Stimulated activated CD8-positive, alpha-beta memory T cell treated with anti-CD3 and anti-CD28 coated beads, Interleukin-4, amount 100 ng/mL, for 48 hours (primary cell): ENCODE measurements at regions not wholly inside any gene's neighbourhood (a gene's known extent, or its start where the extent isn't known, plus 50 kb on each side); places are given as distances from the start of the nearest gene placed in this dataset.

Experiments used
- DNase-seq: peaks from one replicate; pipeline ENCODE4 v3.0.0-alpha.2; 2020

GRCh38 chr3:30502742-30503073 lies 103.7 kb upstream of the TGFBR2 start:
- no peak for DNase-seq

DNA sequence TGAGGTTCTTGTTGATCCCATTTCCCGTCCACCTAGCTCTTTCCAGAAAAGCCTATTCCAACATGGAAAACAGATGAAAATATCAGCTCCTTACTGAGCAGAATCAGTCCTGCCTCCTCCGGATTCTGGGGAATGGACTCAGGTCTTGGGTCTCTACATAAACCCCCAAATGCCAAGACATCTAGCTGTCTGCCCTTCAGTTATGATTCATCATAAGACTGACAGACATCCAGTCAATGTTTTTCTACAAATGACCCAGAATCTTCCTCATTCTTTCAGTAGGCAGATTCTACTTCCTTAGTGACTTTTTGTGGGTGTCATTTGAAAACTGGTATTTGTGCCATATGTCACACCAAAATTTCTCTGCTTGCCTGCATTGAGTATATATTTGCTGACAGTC lies 103.0 kb upstream of the TGFBR2 start:
- no peak for DNase-seq

GRCh38 chr3:30504939-30505338 lies 101.5 kb upstream of the TGFBR2 start:
- no peak for DNase-seq

- DNase-seq, result no peak
Measured at GRCh38 chr3:30505866-30506520, 100.4 kb upstream of the TGFBR2 start.

- DNase-seq, result no peak
Measured at GRCh38 chr3:30508339-30508738, 98.1 kb upstream of the TGFBR2 start.

DNA sequence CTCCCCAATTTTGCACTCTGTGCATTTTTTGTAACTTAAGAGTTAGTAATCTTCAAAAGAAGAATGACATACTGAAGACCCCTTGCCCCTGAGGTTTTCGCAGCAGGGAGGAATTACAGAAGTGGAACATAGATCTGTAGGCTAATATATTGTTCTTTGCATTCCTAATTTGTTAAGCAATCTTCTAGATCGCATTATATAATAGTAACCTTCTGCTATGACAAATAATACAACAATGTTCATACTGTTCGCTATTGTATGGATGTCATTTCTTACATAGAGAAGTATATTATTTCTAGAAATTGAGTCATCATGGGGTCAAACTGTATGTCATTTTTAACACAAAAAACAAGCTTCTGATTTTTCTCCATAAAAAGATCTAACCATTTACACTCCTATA lies 95.8 kb upstream of the TGFBR2 start:
- no peak for DNase-seq

- DNase-seq, result no peak
Measured at GRCh38 chr3:30511524-30512251, 94.7 kb upstream of the TGFBR2 start.

- DNase-seq, result no peak
Measured at GRCh38 chr3:30512576-30512975, 93.8 kb upstream of the TGFBR2 start.

GRCh38 chr3:30513374-30514152 lies 92.8 kb upstream of the TGFBR2 start:
- no peak for DNase-seq

GRCh38 chr3:30516238-30516637 lies 90.2 kb upstream of the TGFBR2 start:
- no peak for DNase-seq

- no peak for DNase-seq
Measured at GRCh38 chr3:30518181-30518864, 88.1 kb upstream of the TGFBR2 start.

GRCh38 chr3:30518872-30519271 lies 87.5 kb upstream of the TGFBR2 start:
- no peak for DNase-seq

DNA sequence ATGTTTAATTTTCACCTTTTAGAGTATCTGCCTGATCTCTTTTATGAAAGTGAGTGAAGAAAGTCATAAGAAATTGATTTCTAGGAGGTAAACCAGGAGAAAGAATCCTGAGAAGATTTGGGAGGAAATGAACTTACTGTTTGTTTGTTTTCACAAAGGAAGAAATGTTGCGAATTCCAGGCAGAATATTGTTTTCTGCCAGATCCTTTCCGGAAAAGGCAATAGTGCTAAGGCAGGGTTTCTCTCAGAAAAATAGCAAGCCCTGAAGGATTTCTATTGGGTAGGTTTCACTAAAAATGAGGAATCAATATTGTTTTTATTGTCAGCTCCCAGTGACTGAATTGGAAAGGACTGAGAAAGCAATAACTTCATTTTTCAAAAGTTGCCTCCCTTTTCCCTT lies 85.7 kb upstream of the TGFBR2 start:
- no peak for DNase-seq

GRCh38 chr3:30521156-30521715 lies 85.2 kb upstream of the TGFBR2 start:
- no peak for DNase-seq

- DNase-seq, result no peak
Measured at GRCh38 chr3:30522476-30522875, 83.9 kb upstream of the TGFBR2 start.

GRCh38 chr3:30523366-30523765 lies 83.0 kb upstream of the TGFBR2 start:
- DNase-seq, result no peak

DNA sequence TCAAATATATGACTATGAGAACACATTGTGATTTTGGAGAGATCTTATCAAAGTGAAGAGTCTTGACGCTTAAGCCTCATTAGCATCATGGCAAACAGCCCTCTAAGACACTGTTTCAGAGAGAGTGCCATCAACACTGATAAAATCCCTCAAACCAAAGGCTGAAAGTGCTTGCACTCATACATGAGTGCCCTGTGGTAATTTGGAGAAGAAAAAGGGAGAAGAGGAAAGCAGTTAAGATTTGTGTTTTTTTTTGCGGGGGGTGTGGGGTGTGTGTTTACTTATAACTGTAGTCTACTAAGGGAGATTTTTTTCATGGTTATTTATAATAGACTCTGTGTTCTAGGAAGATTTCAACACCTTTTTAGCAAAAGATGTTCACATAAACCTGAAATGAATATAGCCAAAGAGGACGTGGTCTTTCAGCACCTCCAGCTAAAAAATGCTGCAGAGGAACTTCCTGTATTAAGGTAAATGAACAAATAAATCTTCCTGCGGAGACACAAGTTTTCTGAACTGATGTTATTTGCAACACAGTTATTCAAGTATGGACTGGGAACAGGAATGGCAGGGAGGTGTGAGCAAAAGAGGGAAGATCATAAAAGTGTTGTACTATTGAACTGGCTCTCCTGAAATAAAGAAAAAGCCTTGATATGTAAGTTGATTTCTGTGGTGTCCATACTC lies 81.9 kb upstream of the TGFBR2 start:
- no peak for DNase-seq

- no peak for DNase-seq
Measured at GRCh38 chr3:30526031-30526430, 80.4 kb upstream of the TGFBR2 start.

DNA sequence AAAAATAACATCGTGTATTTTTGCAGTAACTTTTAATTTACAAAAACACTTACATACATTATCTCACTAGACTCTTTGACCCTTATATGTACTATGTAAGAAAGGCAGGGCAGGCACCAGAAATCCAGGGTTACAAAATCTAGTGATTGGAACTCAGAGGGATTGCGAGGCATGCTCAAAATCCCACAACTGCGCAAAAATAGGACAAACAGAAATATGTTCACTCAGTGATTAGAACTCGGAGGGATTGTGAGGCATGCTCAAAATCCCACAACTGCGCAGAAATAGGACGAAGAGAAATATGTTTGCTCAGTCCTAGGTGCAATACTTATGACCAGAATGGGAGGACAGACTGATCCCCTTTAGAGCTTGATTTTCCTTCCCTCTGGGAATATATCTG lies 79.2 kb upstream of the TGFBR2 start:
- no peak for DNase-seq

- DNase-seq, result no peak
Measured at GRCh38 chr3:30527720-30528119, 78.7 kb upstream of the TGFBR2 start.

DNA sequence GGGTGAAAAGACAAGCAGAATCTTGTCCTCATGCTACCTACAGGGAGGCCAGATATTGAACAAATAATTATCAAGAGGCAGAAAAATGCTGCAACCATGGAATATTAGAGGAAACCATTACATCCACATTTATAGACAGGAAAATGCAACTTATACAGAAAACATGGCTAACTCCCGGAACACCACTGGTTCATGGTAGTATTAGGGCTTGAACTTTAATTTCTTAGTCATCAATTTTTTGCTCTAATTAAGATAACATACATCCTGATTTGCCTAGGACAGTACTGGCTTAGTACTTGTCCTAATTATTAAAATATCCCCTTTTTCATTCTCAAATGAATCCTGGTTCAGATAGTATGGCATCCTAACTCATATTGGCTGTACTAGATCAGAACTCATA lies 76.3 kb upstream of the TGFBR2 start:
- DNase-seq, result no peak

DNA sequence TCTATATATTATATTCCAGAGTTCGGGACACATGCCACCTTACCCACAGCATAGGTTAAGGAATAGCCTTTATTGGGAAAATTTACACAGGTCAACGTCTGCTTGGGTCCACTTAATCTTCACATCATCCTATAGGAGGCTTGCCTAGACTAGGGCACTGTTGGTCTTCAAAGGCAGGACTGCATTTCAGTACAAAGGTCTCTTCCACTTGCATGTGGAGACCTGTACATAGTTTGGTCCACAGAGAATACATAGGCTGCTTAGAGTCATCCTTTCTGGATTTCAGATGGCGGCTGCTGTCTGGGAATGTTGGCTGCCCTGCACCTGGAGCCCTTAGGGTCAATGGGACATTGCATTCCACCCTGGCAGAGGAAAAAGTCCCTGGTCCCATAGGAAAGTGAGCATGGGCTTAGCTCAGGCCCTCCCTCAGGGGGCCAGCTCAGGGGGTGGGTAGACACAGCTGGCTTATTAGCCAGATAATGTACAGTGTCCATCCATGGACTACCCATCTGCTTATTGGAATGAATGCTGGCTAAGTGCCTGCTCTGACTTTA lies 75.3 kb upstream of the TGFBR2 start:
- DNase-seq, result no peak
